Stimulated activated naive CD8-positive, alpha-beta T cell treated with anti-CD3 and anti-CD28 coated beads, Interleukin-15, amount 100 ng/mL, for 72 hours (primary cell): ENCODE measurements at regions not wholly inside any gene's neighbourhood (a gene's known extent, or its start where the extent isn't known, plus 50 kb on each side); places are given as distances from the start of the nearest gene placed in this dataset.
A peak's percentile ranks its signal among the peaks of the same experiment; 100 is the strongest.
"Not testable (repeated sequence)": the region's sequence is repeated elsewhere in the genome, so short reads cannot be mapped to it uniquely, and the experiment has no call there.

Source experiments
- ATAC-seq: fragments of 150-1000 bp; cut with Tn5 transposase; 2 replicates; pipeline ENCODE4 v1.10.0; 2021; ENCODE audit warnings: mild to moderate bottlenecking, moderate library complexity
- DNase-seq, 2 donors: peaks; one replicate each; pipeline ENCODE4 v3.0.0; 2021 to 2022
- H3K27ac Mint-ChIP-seq, 2 donors: one replicate each; pipeline ENCODE4 v1.8.0; 2022; ENCODE audit warnings: mild to moderate bottlenecking in 2 of 2, mixed read lengths in 2 of 2, moderate library complexity in 2 of 2
- H3K27me3 Mint-ChIP-seq: one replicate; pipeline ENCODE4 v1.8.0; 2022; ENCODE audit warnings: mixed read lengths
- H3K4me1 Mint-ChIP-seq: one replicate; pipeline ENCODE4 v1.8.0; 2022; ENCODE audit warnings: mild to moderate bottlenecking, mixed read lengths
- H3K4me3 Mint-ChIP-seq, 2 donors: one replicate each; pipeline ENCODE4 v1.8.0; 2022; ENCODE audit warnings: mild to moderate bottlenecking in 2 of 2, mixed read lengths in 2 of 2, moderate library complexity in 1 of 2
- H3K9me3 Mint-ChIP-seq, 2 donors: one replicate each; pipeline ENCODE4 v1.8.0; 2022; ENCODE audit warnings: mixed read lengths in 2 of 2

- not testable (repeated sequence) for DNase-seq, H3K27ac Mint-ChIP-seq, H3K27me3 Mint-ChIP-seq, H3K9me3 Mint-ChIP-seq, ATAC-seq, H3K4me3 Mint-ChIP-seq
- H3K4me1 Mint-ChIP-seq = peaks cover 13% of the 10 kb centered on the region
Measured at GRCh38 chr7:17099974-17100509, 198.4 kb upstream of the AHR start.

GRCh38 chr7:17101207-17101696 lies 197.2 kb upstream of the AHR start:
- no peaks in the 10 kb centered on the region for H3K27me3 Mint-ChIP-seq
- H3K27ac Mint-ChIP-seq = no peak overlapping the region
- H3K9me3 Mint-ChIP-seq = no peaks in the 10 kb centered on the region
- H3K4me1 Mint-ChIP-seq = peaks cover 13% of the 10 kb centered on the region
- H3K4me3 Mint-ChIP-seq = no peak overlapping the region
- ATAC-seq (no peak), DNase-seq (no peak)

- ATAC-seq (no peak), DNase-seq (no peak)
- Mint-ChIP-seq H3K4me1 (peaks cover 8% of the 10 kb centered on the region), H3K4me3 (no peak overlapping the region), H3K27me3 (no peaks in the 10 kb centered on the region), H3K27ac (no peak overlapping the region), H3K9me3 (peaks cover 0 to 13% of the 10 kb centered on the region in 2 donors)
Measured at GRCh38 chr7:17103170-17103569, 195.3 kb upstream of the AHR start.

- no peak overlapping the region for H3K4me3 Mint-ChIP-seq
- DNase-seq (no peak), ATAC-seq (no peak)
- H3K27me3 Mint-ChIP-seq = no peaks in the 10 kb centered on the region
- peaks cover 8% of the 10 kb centered on the region for H3K4me1 Mint-ChIP-seq
- H3K27ac Mint-ChIP-seq = no peak overlapping the region
- H3K9me3 Mint-ChIP-seq = peaks cover 0 to 13% of the 10 kb centered on the region in 2 donors
Measured at GRCh38 chr7:17103984-17104383, 194.5 kb upstream of the AHR start.

GRCh38 chr7:17104419-17104818 lies 194.0 kb upstream of the AHR start:
- Mint-ChIP-seq H3K9me3 (peaks cover 0 to 13% of the 10 kb centered on the region in 2 donors), H3K4me1 (peaks cover 8% of the 10 kb centered on the region), H3K27ac (no peak overlapping the region), H3K4me3 (no peak overlapping the region), H3K27me3 (no peaks in the 10 kb centered on the region)
- no peak for ATAC-seq
- DNase-seq = no peak

- Mint-ChIP-seq H3K9me3 (peaks cover 0 to 13% of the 10 kb centered on the region in 2 donors), H3K27me3 (no peaks in the 10 kb centered on the region), H3K4me3 (no peak overlapping the region), H3K27ac (no peak overlapping the region), H3K4me1 (peaks cover 8% of the 10 kb centered on the region)
- no peak for ATAC-seq
- DNase-seq = no peak
Measured at GRCh38 chr7:17105701-17106100, 192.8 kb upstream of the AHR start.

GRCh38 chr7:17108049-17108584 lies 190.3 kb upstream of the AHR start:
- DNase-seq = no peak
- peaks cover 8% of the 10 kb centered on the region for H3K4me1 Mint-ChIP-seq
- peaks cover 0 to 13% of the 10 kb centered on the region in 2 donors for H3K9me3 Mint-ChIP-seq
- H3K27me3 Mint-ChIP-seq = no peaks in the 10 kb centered on the region
- H3K27ac Mint-ChIP-seq = no peak overlapping the region
- H3K4me3 Mint-ChIP-seq = no peak overlapping the region
- ATAC-seq = no peak

- ATAC-seq = no peak
- DNase-seq = no peak
- H3K4me3 Mint-ChIP-seq = no peak overlapping the region
- peaks cover 8% of the 10 kb centered on the region for H3K4me1 Mint-ChIP-seq
- H3K27ac Mint-ChIP-seq = no peak overlapping the region
- H3K27me3 Mint-ChIP-seq = no peaks in the 10 kb centered on the region
- peaks cover 0 to 13% of the 10 kb centered on the region in 2 donors for H3K9me3 Mint-ChIP-seq
Measured at GRCh38 chr7:17109020-17109419, 189.4 kb upstream of the AHR start.

GRCh38 chr7:17113770-17114169 lies 184.7 kb upstream of the AHR start:
- H3K4me3 Mint-ChIP-seq, ATAC-seq, H3K27me3 Mint-ChIP-seq, H3K9me3 Mint-ChIP-seq, DNase-seq, H3K27ac Mint-ChIP-seq, H3K4me1 Mint-ChIP-seq: not testable (repeated sequence)

GRCh38 chr7:17118412-17118811 lies 180.0 kb upstream of the AHR start:
- Mint-ChIP-seq H3K27ac (no peak overlapping the region), H3K4me1 (peaks cover 20% of the 10 kb centered on the region), H3K4me3 (no peak overlapping the region), H3K9me3 (peaks cover 5 to 6% of the 10 kb centered on the region in 2 donors), H3K27me3 (no peaks in the 10 kb centered on the region)
- DNase-seq (no peak), ATAC-seq (no peak)

GRCh38 chr7:17120756-17121155 lies 177.7 kb upstream of the AHR start:
- ATAC-seq (no peak), DNase-seq (no peak)
- H3K4me1 Mint-ChIP-seq = peaks cover 20% of the 10 kb centered on the region
- no peak overlapping the region for H3K4me3 Mint-ChIP-seq
- H3K27me3 Mint-ChIP-seq = no peaks in the 10 kb centered on the region
- H3K27ac Mint-ChIP-seq = no peak overlapping the region
- H3K9me3 Mint-ChIP-seq = no peaks in the 10 kb centered on the region

- Mint-ChIP-seq H3K4me3 (no peak overlapping the region), H3K9me3 (no peaks in the 10 kb centered on the region), H3K4me1 (peaks cover 29% of the 10 kb centered on the region), H3K27ac (no peak overlapping the region), H3K27me3 (no peaks in the 10 kb centered on the region)
- ATAC-seq (no peak), DNase-seq (no peak)
Measured at GRCh38 chr7:17121671-17122070, 176.8 kb upstream of the AHR start.

- Mint-ChIP-seq H3K27me3 (no peaks in the 10 kb centered on the region), H3K9me3 (no peaks in the 10 kb centered on the region), H3K4me3 (peak overlapping the region in 1 of 2 donors; percentile 12), H3K27ac (no peak overlapping the region), H3K4me1 (peaks cover 36% of the 10 kb centered on the region)
- ATAC-seq (no peak), DNase-seq (no peak)
Measured at GRCh38 chr7:17123020-17123419, 175.4 kb upstream of the AHR start.

GRCh38 chr7:17126413-17127268 lies 171.8 kb upstream of the AHR start:
- ATAC-seq (peak; percentile 48), DNase-seq (no peak)
- H3K4me1 Mint-ChIP-seq = peaks cover 40% of the 10 kb centered on the region
- H3K4me3 Mint-ChIP-seq = peak overlapping the region in 1 of 2 donors; percentile 6
- no peaks in the 10 kb centered on the region for H3K9me3 Mint-ChIP-seq
- no peaks in the 10 kb centered on the region for H3K27me3 Mint-ChIP-seq
- H3K27ac Mint-ChIP-seq = no peak overlapping the region

- H3K4me3 Mint-ChIP-seq = no peak overlapping the region
- DNase-seq = no peak
Measured at GRCh38 chr7:17129218-17129617, 169.2 kb upstream of the AHR start.

More at GRCh38 chr7:17129218-17129617, 169.2 kb upstream of the AHR start:
- Mint-ChIP-seq H3K4me1 (peaks cover 36% of the 10 kb centered on the region), H3K27me3 (no peaks in the 10 kb centered on the region), H3K27ac (no peak overlapping the region), H3K9me3 (no peaks in the 10 kb centered on the region)
- ATAC-seq = no peak
